ENCODE measurements at regions not wholly inside any gene's neighbourhood (a gene's known extent, or its start where the extent isn't known, plus 50 kb on each side); places are given as distances from the start of the nearest gene placed in this dataset.

- no peaks in the 10 kb centered on the region for H3K36me3 Mint-ChIP-seq (ENCODE audit: unreplicated experiment)
- H3K4me3 Mint-ChIP-seq (ENCODE audit: unreplicated experiment), result no peak overlapping the region
- DNase-seq (ENCODE audit: extremely low spot score, unreplicated experiment), result no peak
- H3K27me3 Mint-ChIP-seq (ENCODE audit: unreplicated experiment), result no peaks in the 10 kb centered on the region
- no peak for TF ChIP-seq CTCF (IDR thresholded peaks at IDR 0.05)
- no peak overlapping the region for H3K27ac Mint-ChIP-seq (ENCODE audit: unreplicated experiment)
- no peaks in the 10 kb centered on the region for H3K4me1 Mint-ChIP-seq (ENCODE audit: unreplicated experiment)
- H3K9me3 Mint-ChIP-seq (ENCODE audit: unreplicated experiment), result no peaks in the 10 kb centered on the region
These were observed 782.5 kb upstream of the ZEB2 start for GRCh38 chr2:145302451-145302850.

GRCh38 chr2:145299368-145299767 is 779.4 kb upstream of the ZEB2 start:
- no peak for TF ChIP-seq CTCF (IDR thresholded peaks at IDR 0.05)
- Mint-ChIP-seq H3K4me3 (ENCODE audit: unreplicated experiment) (no peak overlapping the region), H3K4me1 (ENCODE audit: unreplicated experiment) (no peaks in the 10 kb centered on the region), H3K27me3 (ENCODE audit: unreplicated experiment) (no peaks in the 10 kb centered on the region), H3K9me3 (ENCODE audit: unreplicated experiment) (no peaks in the 10 kb centered on the region), H3K27ac (ENCODE audit: unreplicated experiment) (no peak overlapping the region), H3K36me3 (ENCODE audit: unreplicated experiment) (no peaks in the 10 kb centered on the region)
- no peak for DNase-seq (ENCODE audit: extremely low spot score, unreplicated experiment)

GRCh38 chr2:145292166-145292565 is 772.2 kb upstream of the ZEB2 start:
- H3K9me3 Mint-ChIP-seq (ENCODE audit: unreplicated experiment), result no peaks in the 10 kb centered on the region
- H3K36me3 Mint-ChIP-seq (ENCODE audit: unreplicated experiment), result no peaks in the 10 kb centered on the region

GRCh38 chr2:145290986-145291385 is 771.1 kb upstream of the ZEB2 start:
- Mint-ChIP-seq H3K27me3 (ENCODE audit: unreplicated experiment) (no peaks in the 10 kb centered on the region), H3K4me3 (ENCODE audit: unreplicated experiment) (no peak overlapping the region), H3K9me3 (ENCODE audit: unreplicated experiment) (no peaks in the 10 kb centered on the region), H3K4me1 (ENCODE audit: unreplicated experiment) (peaks cover 12% of the 10 kb centered on the region), H3K36me3 (ENCODE audit: unreplicated experiment) (no peaks in the 10 kb centered on the region), H3K27ac (ENCODE audit: unreplicated experiment) (no peak overlapping the region)
- no peak for TF ChIP-seq CTCF (IDR thresholded peaks at IDR 0.05)
- no peak for DNase-seq (ENCODE audit: extremely low spot score, unreplicated experiment)

More at GRCh38 chr2:145292166-145292565, 772.2 kb upstream of the ZEB2 start:
- no peak for TF ChIP-seq CTCF (IDR thresholded peaks at IDR 0.05)
- no peak for DNase-seq (ENCODE audit: extremely low spot score, unreplicated experiment)
- Mint-ChIP-seq H3K27me3 (ENCODE audit: unreplicated experiment) (no peaks in the 10 kb centered on the region), H3K4me3 (ENCODE audit: unreplicated experiment) (no peak overlapping the region), H3K27ac (ENCODE audit: unreplicated experiment) (no peak overlapping the region), H3K4me1 (ENCODE audit: unreplicated experiment) (peaks cover 8% of the 10 kb centered on the region)

GRCh38 chr2:145289946-145290345 is 770.0 kb upstream of the ZEB2 start:
- Mint-ChIP-seq H3K4me1 (ENCODE audit: unreplicated experiment) (peaks cover 12% of the 10 kb centered on the region), H3K27ac (ENCODE audit: unreplicated experiment) (no peak overlapping the region), H3K4me3 (ENCODE audit: unreplicated experiment) (no peak overlapping the region), H3K36me3 (ENCODE audit: unreplicated experiment) (no peaks in the 10 kb centered on the region), H3K9me3 (ENCODE audit: unreplicated experiment) (no peaks in the 10 kb centered on the region), H3K27me3 (ENCODE audit: unreplicated experiment) (no peaks in the 10 kb centered on the region)
- no peak for DNase-seq (ENCODE audit: extremely low spot score, unreplicated experiment)
- TF ChIP-seq CTCF (IDR thresholded peaks at IDR 0.05), result no peak

Data from osteocyte (in vitro differentiated cells).